GM18858 (cell line): ENCODE measurements at regions not wholly inside any gene's neighbourhood (a gene's known extent, or its start where the extent isn't known, plus 50 kb on each side); places are given as distances from the start of the nearest gene placed in this dataset.

Source experiments
- ATAC-seq: cut with Tn5 transposase; IDR thresholded peaks from one replicate; pipeline ENCODE4 v1.9.1; 2021; ENCODE audit not compliant: unreplicated experiment

DNA sequence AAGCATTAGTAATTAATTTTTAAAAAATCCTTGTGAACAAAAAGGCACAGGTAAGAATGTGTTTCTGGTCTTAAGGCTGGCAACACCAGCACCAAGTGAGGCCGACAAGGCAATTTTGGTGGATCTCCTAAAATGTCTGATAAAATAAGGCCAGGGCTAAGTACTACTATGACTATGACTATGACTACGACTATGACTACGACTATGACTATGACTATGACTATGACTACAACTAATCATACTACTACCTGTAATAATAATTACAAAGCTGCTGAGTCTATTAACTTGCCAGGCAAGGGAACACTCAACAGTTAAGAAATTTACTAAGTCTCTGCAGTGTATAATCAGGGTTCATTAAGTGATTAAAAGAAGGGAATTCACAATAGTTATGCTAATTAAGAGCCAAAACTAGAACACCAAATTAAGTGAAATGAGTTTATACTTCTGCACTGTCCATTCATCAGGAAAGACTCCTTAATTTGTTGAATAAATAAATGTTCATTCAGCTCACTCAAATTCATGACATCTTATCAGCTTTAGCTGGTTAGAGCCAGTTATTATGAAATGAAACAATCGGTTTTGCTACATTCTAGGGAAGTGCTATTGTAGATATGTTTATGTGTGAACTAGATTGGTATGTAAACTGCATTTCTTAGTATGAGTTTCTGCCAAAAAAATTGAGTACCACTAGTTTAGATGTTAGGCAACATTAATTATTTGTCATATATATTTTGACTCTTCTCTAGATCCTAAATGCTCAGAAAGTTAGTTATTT, 1626.2 kb upstream of the PCDH20 start:
- ATAC-seq: no peak

DNA sequence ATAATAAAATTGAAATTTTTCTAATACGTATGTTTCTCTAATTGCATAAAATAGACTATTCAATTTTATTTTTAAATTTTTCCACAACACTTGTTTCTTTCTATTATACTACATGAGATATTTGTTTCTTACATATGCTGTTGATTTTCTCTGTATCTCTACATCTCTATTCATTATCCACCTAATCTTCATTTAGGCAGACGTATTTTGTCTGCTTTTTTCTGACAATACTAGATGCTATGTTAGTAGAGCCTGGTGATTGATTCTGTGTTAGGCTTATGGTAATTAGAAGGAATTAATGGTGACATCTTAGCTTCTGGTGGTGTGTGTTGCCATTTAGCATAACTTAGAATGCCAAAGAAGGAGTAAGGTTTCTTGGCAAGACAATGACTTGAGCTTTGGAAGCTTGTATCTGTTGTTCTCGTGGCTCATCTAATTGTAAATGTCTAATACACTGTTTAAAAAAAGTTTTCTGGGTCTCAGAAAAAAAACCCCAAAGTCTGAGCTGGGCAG, 1610.7 kb upstream of the PCDH20 start:
- ATAC-seq: no peak

GRCh38 chr13:63025741-63026140, 1610.1 kb upstream of the PCDH20 start:
- ATAC-seq: no peak

DNA sequence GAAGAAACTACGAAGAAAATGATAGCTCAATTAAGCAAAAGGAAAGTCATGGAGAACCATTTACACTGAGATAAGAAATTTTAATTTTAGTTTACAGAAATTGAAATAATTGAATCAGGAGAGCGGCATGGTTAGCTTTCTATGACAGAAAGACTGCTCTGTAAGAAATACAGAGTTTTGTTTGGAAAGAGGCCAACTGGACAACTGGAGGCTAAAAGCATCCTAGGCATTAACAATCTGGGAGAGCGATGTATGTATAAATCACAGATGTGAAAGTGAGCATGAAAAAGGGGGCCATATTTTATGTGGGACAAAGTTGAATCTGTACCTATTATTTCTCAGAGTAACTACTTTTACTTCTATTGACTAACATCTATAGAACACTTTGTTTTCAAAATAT, 1608.8 kb upstream of the PCDH20 start:
- no peak for ATAC-seq

- ATAC-seq: no peak
Measured at GRCh38 chr13:63011996-63012395, 1596.3 kb upstream of the PCDH20 start.

DNA sequence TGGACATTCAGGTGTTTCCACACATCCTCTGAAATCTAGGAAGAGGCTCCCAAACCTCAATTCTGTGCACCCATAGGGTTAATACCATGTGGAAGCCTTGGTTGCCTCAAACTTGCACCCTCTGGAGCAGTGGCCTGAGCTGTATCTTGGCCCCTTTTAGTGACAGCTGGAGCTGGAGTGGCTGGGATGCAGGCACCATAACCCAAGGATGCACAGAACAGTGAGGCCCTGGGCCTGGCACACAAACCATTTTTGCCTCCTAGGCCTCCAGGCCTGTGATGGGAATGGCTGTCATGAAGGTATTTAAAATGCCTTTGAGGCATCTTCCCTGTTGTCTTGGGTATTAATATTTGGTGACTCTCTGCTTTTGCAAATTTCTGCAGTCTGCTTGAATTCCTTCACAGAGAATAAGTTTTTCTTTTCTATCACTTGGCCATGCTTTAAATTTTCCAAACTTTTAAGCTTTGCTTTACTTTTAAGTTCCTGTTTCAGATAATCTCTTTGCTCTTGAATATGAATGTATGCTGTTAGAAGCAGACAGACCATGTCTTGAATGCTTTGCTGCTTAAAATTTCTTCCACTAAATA, 1594.5 kb upstream of the PCDH20 start:
- ATAC-seq: no peak

DNA sequence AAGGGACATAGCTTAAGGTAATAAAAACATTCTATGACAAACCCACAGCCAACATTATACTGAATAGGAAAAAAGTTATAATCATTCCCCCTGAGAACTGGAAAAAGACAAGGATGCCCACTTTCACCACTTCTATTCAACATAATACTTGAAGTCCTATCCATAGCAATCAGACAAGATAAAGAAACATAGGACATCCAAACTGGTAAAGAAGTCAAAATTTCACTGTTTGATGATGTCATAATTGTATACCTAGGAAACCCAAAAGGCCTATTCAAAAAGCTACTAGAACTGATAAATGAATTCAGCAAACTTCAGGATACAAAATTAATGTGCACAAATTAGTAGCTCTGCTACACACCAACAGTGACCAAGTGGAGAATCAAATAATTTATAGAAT, 1590.0 kb upstream of the PCDH20 start:
- no peak for ATAC-seq

DNA sequence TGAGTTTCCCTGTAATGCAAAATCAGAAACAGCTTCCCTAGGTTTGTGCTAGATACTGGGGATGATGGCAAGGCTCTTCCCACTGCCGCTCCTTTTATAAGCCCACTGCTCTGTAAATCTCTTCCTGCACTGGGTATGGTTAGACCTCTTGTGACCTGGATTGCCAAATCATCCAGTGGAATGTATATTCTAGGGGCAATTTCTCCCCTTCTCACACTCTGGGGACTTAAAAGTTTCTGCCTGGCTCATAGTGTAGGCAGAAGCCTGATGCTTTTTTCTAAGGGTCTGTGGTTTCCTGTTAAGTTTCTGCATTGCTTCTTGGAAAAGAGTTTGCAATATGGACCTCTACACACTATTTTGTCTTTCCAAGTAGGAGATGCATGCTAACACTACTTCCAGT, 1582.0 kb upstream of the PCDH20 start:
- ATAC-seq: no peak

DNA sequence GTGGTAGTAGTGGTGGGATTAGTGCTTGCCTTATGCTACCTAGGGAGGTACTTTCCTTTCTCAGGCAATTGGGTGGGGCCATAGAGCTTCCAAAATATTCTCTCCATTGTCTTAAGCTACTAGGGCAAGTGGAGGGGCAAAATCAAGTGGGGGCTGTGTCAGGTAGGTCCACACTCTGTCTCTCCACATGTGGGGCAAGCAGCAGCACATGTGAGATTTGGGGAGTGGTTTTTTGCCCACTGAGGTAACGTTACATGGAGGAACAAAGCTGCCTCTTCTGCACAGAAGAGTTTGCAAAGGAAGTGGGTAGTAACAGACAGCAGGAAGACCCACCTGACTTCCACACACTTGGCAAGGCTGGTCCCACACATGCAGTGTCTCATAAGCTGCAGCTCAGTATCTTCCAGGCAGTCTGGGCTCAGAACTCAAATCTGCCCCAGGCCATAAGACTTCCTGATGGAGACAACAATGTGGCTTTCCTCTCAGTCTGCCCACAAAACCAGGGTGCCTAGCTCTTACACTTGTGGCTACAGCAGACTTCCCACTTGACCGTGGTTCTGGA, 1581.5 kb upstream of the PCDH20 start:
- no peak for ATAC-seq

DNA sequence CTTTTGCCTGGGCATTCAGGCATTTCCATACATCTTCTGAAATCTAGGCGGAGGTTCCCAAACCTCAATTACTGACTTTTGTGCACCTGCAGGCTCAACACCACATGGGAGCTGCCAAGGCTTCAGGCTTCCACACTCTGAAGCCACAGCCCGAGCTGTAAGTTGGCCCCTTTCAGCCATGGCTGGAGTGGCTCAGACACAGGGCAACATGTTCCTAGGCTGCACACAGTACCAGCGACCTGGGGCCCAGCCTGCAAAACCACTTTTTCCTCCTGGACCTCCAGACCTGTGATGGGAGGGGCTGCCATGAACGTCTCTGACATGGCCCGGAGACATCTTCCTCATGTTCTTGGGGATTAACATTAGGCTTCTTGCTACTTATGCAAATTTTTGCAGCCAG, 1558.2 kb upstream of the PCDH20 start:
- no peak for ATAC-seq

DNA sequence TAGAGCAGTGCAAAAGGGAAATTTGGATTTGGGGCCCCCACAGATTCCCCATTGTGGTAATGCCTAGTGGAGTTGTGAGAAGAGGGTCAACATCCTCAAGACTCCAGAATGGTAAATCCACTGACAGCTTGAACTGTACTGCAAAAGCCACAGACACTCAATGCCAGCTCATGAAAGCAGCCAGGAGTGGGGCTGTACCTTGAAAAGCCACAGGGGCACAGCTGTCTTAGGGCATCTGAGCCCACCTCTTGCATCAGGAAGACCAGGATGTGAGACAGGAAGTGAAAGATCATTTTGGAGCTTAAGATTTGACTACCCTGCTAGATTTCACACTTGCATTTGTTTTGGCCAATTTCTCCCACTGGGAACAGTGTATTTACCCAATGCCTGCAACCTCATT, 1548.9 kb upstream of the PCDH20 start:
- ATAC-seq: no peak

DNA sequence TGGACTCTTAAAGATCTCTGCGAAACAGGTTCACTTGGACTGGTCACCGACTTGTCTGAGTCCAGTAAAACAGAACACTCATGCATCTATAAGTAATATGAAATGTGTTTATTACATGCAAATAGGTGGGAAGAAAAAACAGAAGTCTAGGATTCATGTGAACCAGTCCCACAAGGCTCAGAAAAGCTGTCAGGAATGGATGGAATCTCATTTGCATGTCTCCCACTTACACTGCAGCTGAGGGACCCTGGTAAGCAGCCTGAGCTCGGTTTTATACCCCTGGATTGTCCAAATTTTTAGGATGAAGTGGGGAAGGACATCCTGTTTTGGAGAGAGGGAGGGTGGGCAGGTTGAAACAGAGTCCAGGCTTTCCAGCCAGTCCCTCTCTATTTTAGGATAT, 1545.1 kb upstream of the PCDH20 start:
- ATAC-seq: no peak

GRCh38 chr13:62933809-62934208, 1518.2 kb upstream of the PCDH20 start:
- no peak for ATAC-seq

GRCh38 chr13:62932256-62932883, 1516.7 kb upstream of the PCDH20 start:
- no peak for ATAC-seq

- ATAC-seq: no peak
Measured at GRCh38 chr13:62931853-62932252, 1516.2 kb upstream of the PCDH20 start.

DNA sequence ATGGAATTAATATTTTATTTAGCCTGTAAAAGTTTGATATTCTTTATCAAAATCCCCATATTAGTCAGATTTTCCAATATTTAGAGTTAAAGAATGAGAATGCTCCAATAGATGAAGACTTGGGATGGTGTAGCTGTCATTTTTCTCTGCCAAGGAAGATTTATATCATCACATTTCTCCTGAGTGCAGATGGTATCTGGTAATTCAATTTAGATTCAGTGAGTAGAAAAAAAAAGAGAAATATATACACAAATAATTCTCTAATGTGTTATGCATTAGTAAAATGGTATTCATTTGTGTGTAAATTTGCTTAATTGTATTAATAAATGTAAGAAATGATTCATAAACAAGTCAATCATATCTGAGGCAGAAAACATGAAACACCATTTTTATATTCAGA, 1508.7 kb upstream of the PCDH20 start:
- no peak for ATAC-seq

- ATAC-seq: no peak
Measured at GRCh38 chr13:62920159-62920558, 1504.5 kb upstream of the PCDH20 start.

- no peak for ATAC-seq
Measured at GRCh38 chr13:62919491-62919890, 1503.8 kb upstream of the PCDH20 start.

GRCh38 chr13:62910541-62911060, 1495.0 kb upstream of the PCDH20 start:
- no peak for ATAC-seq

GRCh38 chr13:62908321-62908720, 1492.7 kb upstream of the PCDH20 start:
- ATAC-seq: no peak

- no peak for ATAC-seq
Measured at GRCh38 chr13:62906896-62907295, 1491.2 kb upstream of the PCDH20 start.

- no peak for ATAC-seq
Measured at GRCh38 chr13:62906469-62906868, 1490.8 kb upstream of the PCDH20 start.
